GM12874 (cell line): ENCODE measurements at regions not wholly inside any gene's neighbourhood (a gene's known extent, or its start where the extent isn't known, plus 50 kb on each side); places are given as distances from the start of the nearest gene placed in this dataset.

Source experiments
- TF ChIP-seq, protein P1 (sequence below): IDR thresholded peaks from 2 replicates; pipeline ENCODE4 v1.5.1; 2011; ENCODE audit warnings: low read depth, mild to moderate bottlenecking, control low read depth, low read length, moderate library complexity; ENCODE audit not compliant: insufficient read depth

DNA sequence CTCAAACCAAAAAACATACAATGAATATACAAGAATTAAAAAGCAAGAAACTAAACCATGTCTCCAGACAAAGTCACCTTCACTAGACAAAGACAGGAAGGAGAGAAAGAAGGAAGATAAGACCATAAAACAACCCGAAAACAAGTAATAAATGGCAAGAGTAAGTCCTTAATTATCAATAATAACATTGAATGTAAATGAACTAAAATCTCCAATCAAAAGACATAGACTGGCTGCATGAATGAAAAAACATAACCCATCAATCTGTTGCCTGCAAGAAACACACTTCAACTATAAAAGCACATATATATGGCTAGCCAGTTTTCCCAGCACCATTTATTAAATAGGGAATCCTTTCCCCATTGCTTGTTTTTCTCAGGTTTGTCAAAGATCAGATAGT, 100.8 kb upstream of the SAMSN1 start:
- TF ChIP-seq, protein P1, sequence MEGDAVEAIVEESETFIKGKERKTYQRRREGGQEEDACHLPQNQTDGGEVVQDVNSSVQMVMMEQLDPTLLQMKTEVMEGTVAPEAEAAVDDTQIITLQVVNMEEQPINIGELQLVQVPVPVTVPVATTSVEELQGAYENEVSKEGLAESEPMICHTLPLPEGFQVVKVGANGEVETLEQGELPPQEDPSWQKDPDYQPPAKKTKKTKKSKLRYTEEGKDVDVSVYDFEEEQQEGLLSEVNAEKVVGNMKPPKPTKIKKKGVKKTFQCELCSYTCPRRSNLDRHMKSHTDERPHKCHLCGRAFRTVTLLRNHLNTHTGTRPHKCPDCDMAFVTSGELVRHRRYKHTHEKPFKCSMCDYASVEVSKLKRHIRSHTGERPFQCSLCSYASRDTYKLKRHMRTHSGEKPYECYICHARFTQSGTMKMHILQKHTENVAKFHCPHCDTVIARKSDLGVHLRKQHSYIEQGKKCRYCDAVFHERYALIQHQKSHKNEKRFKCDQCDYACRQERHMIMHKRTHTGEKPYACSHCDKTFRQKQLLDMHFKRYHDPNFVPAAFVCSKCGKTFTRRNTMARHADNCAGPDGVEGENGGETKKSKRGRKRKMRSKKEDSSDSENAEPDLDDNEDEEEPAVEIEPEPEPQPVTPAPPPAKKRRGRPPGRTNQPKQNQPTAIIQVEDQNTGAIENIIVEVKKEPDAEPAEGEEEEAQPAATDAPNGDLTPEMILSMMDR, result no peak

DNA sequence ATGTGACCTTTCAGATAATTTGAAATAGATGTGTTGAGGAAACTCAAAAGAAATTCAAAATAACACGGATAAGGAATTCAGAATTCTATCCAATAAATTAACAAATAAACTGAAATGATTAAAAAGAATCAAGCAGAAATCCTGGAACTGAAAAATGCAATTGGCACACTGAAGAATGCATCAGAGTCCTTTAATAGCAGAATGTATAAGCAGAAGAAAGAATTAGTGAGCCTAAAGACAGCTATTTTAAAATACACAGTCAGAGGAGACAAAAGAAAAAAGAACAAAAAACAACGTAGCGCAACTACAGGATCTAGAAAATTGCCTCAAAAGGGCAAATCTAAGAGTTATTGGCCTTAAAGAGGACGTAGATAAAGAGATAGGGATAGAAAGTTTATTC, 99.6 kb upstream of the SAMSN1 start:
- TF ChIP-seq, protein P1, result no peak

DNA sequence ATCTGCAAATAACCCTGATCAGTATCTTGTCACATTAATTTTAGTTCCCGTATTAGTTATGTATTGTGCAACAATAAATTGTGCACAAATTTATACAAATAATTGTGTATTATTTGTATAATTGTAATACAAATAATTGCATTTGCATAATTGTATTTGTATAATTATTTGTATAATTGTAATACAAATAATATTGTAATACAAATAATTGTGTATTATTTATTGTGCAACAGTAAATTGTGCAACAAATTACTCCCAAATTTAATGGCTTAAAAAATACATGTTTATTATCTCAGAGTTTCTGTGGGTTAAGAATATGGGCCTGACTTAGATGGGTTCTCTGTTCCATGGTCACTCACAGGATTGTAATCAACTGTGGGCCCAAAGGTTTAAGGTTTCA, 86.2 kb upstream of the SAMSN1 start:
- TF ChIP-seq, protein P1, result no peak

DNA sequence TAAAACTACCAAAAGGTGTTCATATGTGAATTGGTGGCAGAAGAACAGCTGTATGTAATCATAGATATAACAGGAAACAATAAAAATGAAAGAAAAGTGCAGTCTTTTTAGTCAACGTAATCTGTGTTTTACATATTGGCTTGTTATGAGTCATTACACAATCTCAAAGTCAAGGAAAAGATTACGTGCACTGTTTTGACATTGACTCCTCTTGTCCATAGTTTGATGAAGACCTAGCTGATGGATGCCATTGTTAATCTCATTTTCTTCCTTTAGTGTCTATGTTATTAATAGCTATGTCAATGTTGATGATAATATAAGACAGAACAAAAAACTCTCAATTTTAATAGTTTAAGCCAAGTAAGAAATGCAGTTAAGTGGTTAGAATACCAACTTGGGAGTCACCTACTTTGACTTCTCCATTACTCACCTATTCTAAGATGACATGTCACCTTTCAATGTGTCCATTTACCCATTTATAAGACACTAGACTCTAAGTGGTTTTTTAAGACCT, 84.5 kb upstream of the SAMSN1 start:
- TF ChIP-seq, protein P1, result no peak

DNA sequence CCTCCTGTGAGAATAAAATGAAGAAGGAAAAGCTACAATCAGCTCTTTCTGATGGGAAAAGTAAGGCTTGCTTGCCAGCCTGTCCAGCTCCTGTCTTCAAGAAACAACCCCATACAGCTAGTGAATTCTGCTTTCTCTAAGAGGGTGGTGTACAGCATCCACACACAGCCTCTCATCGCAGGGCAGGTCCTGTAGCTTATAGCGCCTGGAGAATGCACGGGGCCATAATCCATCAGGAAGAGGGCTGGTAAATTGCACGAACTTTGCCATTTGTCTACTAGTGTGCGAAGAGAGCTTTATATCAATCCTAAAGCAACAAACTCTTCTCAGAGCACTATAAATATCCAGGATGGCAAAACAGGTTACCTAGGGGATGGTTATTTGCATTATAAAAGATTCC, 83.3 kb upstream of the SAMSN1 start:
- TF ChIP-seq, protein P1, result no peak

DNA sequence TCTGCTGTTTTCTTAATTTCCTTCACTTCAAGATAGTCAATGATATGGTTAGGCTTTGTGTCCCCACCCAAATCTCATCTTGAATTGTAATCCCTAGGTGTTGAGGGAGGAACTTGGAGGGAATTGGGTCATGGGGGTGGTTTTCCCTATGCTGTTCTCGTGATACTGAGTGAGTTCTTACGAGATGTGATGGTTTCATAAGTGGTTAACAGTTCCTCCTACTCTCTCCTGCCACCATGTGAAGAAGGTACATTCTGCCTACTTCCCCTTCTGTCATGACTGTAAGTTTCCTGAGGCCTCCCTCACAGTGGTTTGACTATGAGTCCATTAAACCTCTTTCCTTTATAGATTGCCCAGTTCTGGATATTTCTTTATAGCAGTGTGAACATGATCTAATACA, 74.0 kb upstream of the SAMSN1 start:
- TF ChIP-seq, protein P1, result no peak

DNA sequence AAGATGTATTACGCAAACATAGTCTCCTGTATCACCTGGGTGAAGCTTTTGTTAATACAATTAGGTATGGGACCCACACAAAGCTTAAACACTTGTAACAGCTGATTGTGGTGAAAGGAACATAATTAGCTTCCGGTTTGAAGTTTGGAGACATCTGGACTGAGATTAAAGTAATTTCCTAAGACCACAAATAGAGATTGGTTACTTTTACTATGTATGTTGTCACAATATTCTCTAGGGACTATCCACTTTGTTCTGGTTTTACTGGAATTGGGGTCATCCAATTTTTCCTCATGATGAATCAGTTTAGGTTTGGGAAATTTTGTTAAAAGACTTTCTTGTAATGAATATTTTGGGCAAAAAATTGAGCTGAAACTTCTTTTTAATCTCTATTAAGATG, 71.8 kb upstream of the SAMSN1 start:
- TF ChIP-seq, protein P1, result no peak

DNA sequence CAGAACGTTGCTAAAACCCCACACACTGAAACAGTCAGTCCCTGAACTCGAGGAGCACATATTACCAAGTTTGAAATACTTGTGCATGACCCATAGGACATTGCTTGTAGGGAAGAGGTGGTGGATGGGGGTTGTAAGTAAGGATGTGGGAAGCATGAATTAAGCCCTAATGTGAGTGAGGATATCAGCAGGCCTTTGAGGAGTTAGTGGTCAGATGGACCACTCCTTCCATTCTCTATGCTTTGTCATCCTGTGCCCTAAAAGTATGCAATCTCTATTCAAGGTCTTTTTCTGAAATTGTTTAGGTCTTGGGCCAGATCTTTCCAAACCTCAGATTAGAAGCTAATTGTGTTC, 70.9 kb upstream of the SAMSN1 start:
- TF ChIP-seq, protein P1, result no peak
